ENCODE measurements at regions not wholly inside any gene's neighbourhood (a gene's known extent, or its start where the extent isn't known, plus 50 kb on each side); places are given as distances from the start of the nearest gene placed in this dataset.
A peak's percentile ranks its signal among the peaks of the same experiment; 100 is the strongest.
"Not testable (repeated sequence)": the region's sequence is repeated elsewhere in the genome, so short reads cannot be mapped to it uniquely, and the experiment has no call there.

- H4K20me1 ChIP-seq (ENCODE audit: insufficient read depth, low read length); H3K36me3 ChIP-seq (replicated peaks in 1 of 2; ENCODE audit: control insufficient read depth in 1 of 2, insufficient read depth in 2 of 2, low read length in 2 of 2); H3K9ac ChIP-seq (ENCODE audit: insufficient read depth, low read depth, low read length); H3K27ac ChIP-seq (ENCODE audit: extremely low read length, insufficient read depth, low read length); FAIRE-seq; H2AFZ ChIP-seq (ENCODE audit: low read length); DNase-seq (ENCODE audit: low spot score); H3K27me3 ChIP-seq (ENCODE audit: control insufficient read depth in 1 of 2, insufficient read depth in 2 of 2, low read length in 2 of 2); ATAC-seq; H3K79me2 ChIP-seq (ENCODE audit: insufficient read depth, low read length); H3K9me3 ChIP-seq (ENCODE audit: low read length); H3K4me3 ChIP-seq (replicated peaks in 1 of 3; ENCODE audit: insufficient read depth in 1 of 3, low read depth in 2 of 3, low read length in 3 of 3); in situ Hi-C loops (cut with HindIII; ENCODE audit: extremely low pct_ligation_motif_present, low pct_unique_long_range_greater_than_20kb); intact Hi-C loops (cut with micrococcal nuclease; ENCODE audit: unreplicated experiment); POLR2A ChIA-PET; H3K4me2 ChIP-seq (ENCODE audit: low read depth, low read length); BruUV-seq (replicated peaks): not testable (repeated sequence)
- WGBS (ENCODE audit: low lambda C conversion rate): 75% methylated on average over 29 of the region's 29 CpGs
- CTCF ChIA-PET (ENCODE audit: low intra/inter-chr PET ratio, low total read pairs): interaction anchor here (0.6 kb wide), 1 partner anchor 535 kb away, joined by 4 read pairs; no protein-coding TSS in a partner anchor
- peaks cover 66% of the 10 kb centered on the region for H3K4me1 ChIP-seq (ENCODE audit: insufficient read depth, low read length)
- peak; percentile 80 for TF ChIP-seq MNT (IDR thresholded peaks at IDR 0.05)
- TF ChIP-seq ZBTB33 (CRISPR knock-in tag; IDR thresholded peaks at IDR 0.05): peak; percentile 53; the same call in 1 of the 2 replicates
- TF ChIP-seq, protein P1, sequence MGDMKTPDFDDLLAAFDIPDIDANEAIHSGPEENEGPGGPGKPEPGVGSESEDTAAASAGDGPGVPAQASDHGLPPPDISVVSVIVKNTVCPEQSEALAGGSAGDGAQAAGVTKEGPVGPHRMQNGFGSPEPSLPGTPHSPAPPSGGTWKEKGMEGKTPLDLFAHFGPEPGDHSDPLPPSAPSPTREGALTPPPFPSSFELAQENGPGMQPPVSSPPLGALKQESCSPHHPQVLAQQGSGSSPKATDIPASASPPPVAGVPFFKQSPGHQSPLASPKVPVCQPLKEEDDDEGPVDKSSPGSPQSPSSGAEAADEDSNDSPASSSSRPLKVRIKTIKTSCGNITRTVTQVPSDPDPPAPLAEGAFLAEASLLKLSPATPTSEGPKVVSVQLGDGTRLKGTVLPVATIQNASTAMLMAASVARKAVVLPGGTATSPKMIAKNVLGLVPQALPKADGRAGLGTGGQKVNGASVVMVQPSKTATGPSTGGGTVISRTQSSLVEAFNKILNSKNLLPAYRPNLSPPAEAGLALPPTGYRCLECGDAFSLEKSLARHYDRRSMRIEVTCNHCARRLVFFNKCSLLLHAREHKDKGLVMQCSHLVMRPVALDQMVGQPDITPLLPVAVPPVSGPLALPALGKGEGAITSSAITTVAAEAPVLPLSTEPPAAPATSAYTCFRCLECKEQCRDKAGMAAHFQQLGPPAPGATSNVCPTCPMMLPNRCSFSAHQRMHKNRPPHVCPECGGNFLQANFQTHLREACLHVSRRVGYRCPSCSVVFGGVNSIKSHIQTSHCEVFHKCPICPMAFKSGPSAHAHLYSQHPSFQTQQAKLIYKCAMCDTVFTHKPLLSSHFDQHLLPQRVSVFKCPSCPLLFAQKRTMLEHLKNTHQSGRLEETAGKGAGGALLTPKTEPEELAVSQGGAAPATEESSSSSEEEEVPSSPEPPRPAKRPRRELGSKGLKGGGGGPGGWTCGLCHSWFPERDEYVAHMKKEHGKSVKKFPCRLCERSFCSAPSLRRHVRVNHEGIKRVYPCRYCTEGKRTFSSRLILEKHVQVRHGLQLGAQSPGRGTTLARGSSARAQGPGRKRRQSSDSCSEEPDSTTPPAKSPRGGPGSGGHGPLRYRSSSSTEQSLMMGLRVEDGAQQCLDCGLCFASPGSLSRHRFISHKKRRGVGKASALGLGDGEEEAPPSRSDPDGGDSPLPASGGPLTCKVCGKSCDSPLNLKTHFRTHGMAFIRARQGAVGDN (CRISPR knock-in tag; IDR thresholded peaks at IDR 0.05): 0 out of 2 replicates have a peak, but pooled peaks have one; percentile 10
These were observed 170.4 kb downstream of the LAT start for GRCh38 chr16:29155131-29155865.

Measured in HepG2 (cell line).